ENCODE measurements at regions not wholly inside any gene's neighbourhood (a gene's known extent, or its start where the extent isn't known, plus 50 kb on each side); places are given as distances from the start of the nearest gene placed in this dataset.

DNA sequence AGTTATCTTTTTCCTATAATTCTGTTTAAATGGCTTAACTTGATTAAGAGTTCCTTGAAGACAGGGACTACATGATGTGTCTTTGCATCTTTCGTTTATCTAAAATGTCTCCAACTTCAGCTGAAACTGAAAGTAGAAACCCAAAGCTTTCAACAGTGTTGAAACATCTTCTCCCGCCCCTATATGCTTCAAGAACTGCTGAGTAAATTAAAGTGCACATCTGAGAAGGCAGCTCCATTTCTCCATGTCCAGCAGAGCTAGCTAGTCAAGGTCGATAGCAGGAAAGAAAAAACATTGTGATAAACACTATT is 185.7 kb upstream of the TBL1X start:
- H3K36me3 ChIP-seq (ENCODE audit: control insufficient read depth, insufficient read depth, low read length) = no peaks in the 10 kb centered on the region
- intact Hi-C loops (cut with micrococcal nuclease; ENCODE audit: unreplicated experiment) = no loop called here
- Mint-ChIP-seq H3K27me3 (ENCODE audit: insufficient read depth, unreplicated experiment) (no peaks in the 10 kb centered on the region), H3K9me3 (ENCODE audit: unreplicated experiment) (peaks cover 1% of the 10 kb centered on the region), H3K36me3 (ENCODE audit: insufficient read depth, unreplicated experiment) (no peaks in the 10 kb centered on the region), H3K4me1 (ENCODE audit: low read depth, unreplicated experiment) (no peaks in the 10 kb centered on the region), H3K4me3 (ENCODE audit: unreplicated experiment) (no peak overlapping the region), H3K27ac (ENCODE audit: unreplicated experiment) (no peak overlapping the region)
- BruUV-seq (replicated peaks) = no TSS peak
- H3K27me3 ChIP-seq (replicated peaks; ENCODE audit: control insufficient read depth, insufficient read depth, low read length) = no peaks in the 10 kb centered on the region
- H3K4me3 ChIP-seq (ENCODE audit: low read depth, low read length) = no peak overlapping the region
- no peaks in the 10 kb centered on the region for H3K4me1 ChIP-seq
- CTCF ChIA-PET = interaction anchor here (0.6 kb wide), 1 partner anchor 47 kb away, joined by 3 read pairs; no protein-coding TSS in a partner anchor
- no peak for TF ChIP-seq CTCF (IDR thresholded peaks at IDR 0.05; ENCODE audit: insufficient read depth in 1 of 2, low read depth in 1 of 2, low read length in 1 of 2, severe bottlenecking in 1 of 2, unreplicated experiment in 1 of 2)
- no peak for DNase-seq
- POLR2A ChIA-PET = no interaction called here
- H3K9me3 ChIP-seq = no peaks in the 10 kb centered on the region

DNA sequence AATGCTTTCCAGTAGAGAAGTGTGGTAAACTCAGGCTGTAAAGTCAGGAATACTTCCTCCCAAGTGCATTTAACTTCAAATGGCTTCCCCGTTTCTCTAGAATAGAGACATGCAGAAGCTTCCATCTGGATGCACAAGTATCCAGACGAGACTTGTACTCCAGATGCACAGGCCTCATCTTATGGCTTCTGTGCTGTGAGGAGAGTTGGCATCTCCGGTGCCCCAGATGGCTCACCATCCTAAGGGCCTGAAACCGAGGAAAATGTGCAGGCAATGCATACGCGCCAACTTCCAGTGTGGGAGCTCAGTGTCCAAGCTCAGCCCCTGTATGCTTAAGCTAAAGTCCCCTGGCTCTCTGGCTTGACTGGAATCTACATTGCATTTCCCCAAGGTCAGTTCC is 184.0 kb upstream of the TBL1X start:
- no peaks in the 10 kb centered on the region for H3K9me3 Mint-ChIP-seq (ENCODE audit: unreplicated experiment)
- H3K4me1 ChIP-seq = no peaks in the 10 kb centered on the region
- H3K27me3 ChIP-seq (replicated peaks; ENCODE audit: control insufficient read depth, insufficient read depth, low read length) = no peaks in the 10 kb centered on the region
- H3K27ac Mint-ChIP-seq (ENCODE audit: unreplicated experiment) = no peak overlapping the region
- H3K36me3 Mint-ChIP-seq (ENCODE audit: insufficient read depth, unreplicated experiment) = no peaks in the 10 kb centered on the region
- intact Hi-C loops (cut with micrococcal nuclease; ENCODE audit: unreplicated experiment) = no loop called here
- no peak for TF ChIP-seq CTCF (IDR thresholded peaks at IDR 0.05; ENCODE audit: insufficient read depth in 1 of 2, low read depth in 1 of 2, low read length in 1 of 2, severe bottlenecking in 1 of 2, unreplicated experiment in 1 of 2)
- no peaks in the 10 kb centered on the region for H3K27me3 Mint-ChIP-seq (ENCODE audit: insufficient read depth, unreplicated experiment)
- BruUV-seq (replicated peaks) = no TSS peak
- H3K4me3 ChIP-seq (ENCODE audit: low read depth, low read length) = no peak overlapping the region
- POLR2A ChIA-PET = no interaction called here
- no peaks in the 10 kb centered on the region for H3K9me3 ChIP-seq
- H3K4me1 Mint-ChIP-seq (ENCODE audit: low read depth, unreplicated experiment) = no peaks in the 10 kb centered on the region
- H3K4me3 Mint-ChIP-seq (ENCODE audit: unreplicated experiment) = no peak overlapping the region
- DNase-seq = no peak
- CTCF ChIA-PET = interaction anchor here (0.6 kb wide), 1 partner anchor 641 kb away, joined by 3 read pairs; no protein-coding TSS in a partner anchor
- H3K36me3 ChIP-seq (ENCODE audit: control insufficient read depth, insufficient read depth, low read length) = no peaks in the 10 kb centered on the region

- no peaks in the 10 kb centered on the region for H3K27me3 Mint-ChIP-seq (ENCODE audit: insufficient read depth, unreplicated experiment)
- no peak overlapping the region for H3K4me3 Mint-ChIP-seq (ENCODE audit: unreplicated experiment)
- Histone ChIP-seq H3K27me3 (replicated peaks; ENCODE audit: control insufficient read depth, insufficient read depth, low read length) (no peaks in the 10 kb centered on the region), H3K9me3 (no peaks in the 10 kb centered on the region), H3K4me1 (no peaks in the 10 kb centered on the region), H3K36me3 (ENCODE audit: control insufficient read depth, insufficient read depth, low read length) (no peaks in the 10 kb centered on the region), H3K4me3 (ENCODE audit: low read depth, low read length) (no peak overlapping the region)
- H3K4me1 Mint-ChIP-seq (ENCODE audit: low read depth, unreplicated experiment) = no peaks in the 10 kb centered on the region
- no TSS peak for BruUV-seq (replicated peaks)
- no peaks in the 10 kb centered on the region for H3K36me3 Mint-ChIP-seq (ENCODE audit: insufficient read depth, unreplicated experiment)
- ChIA-PET CTCF (no interaction called here), POLR2A (no interaction called here)
- H3K27ac Mint-ChIP-seq (ENCODE audit: unreplicated experiment) = no peak overlapping the region
- intact Hi-C loops (cut with micrococcal nuclease; ENCODE audit: unreplicated experiment) = no loop called here
- no peak for TF ChIP-seq CTCF (IDR thresholded peaks at IDR 0.05; ENCODE audit: insufficient read depth in 1 of 2, low read depth in 1 of 2, low read length in 1 of 2, severe bottlenecking in 1 of 2, unreplicated experiment in 1 of 2)
- no peaks in the 10 kb centered on the region for H3K9me3 Mint-ChIP-seq (ENCODE audit: unreplicated experiment)
- DNase-seq = no peak
Observed at GRCh38 chrX:9282325-9282724, 182.5 kb upstream of the TBL1X start.

All from Caco-2 (cell line).